GM18508 (cell line): ENCODE measurements at regions not wholly inside any gene's neighbourhood (a gene's known extent, or its start where the extent isn't known, plus 50 kb on each side); places are given as distances from the start of the nearest gene placed in this dataset.

Source experiments
- ATAC-seq: cut with Tn5 transposase; IDR thresholded peaks from one replicate; pipeline ENCODE4 v1.9.1; 2021; ENCODE audit warnings: moderate number of reproducible peaks; ENCODE audit not compliant: insufficient read depth, unreplicated experiment

DNA sequence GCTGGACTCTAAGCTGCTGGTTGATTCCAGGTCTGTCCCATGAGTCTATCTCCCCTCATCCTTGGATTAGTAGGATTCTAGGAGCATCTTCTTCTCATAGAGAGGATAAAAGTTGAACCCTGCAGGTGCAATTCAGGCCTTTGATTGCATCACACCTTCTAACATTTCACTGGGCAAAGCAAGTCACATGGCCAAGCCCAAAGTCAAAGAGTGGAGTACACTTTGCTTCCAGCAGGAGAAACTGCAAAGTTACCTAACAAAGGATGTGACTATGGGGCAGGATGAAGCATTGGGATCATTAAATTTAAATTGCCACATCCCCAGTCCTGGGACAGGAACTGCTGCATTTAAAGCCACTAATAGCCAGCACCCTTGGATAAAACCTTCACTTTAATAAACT is 51.0 kb upstream of the EGFLAM start:
- no peak for ATAC-seq

DNA sequence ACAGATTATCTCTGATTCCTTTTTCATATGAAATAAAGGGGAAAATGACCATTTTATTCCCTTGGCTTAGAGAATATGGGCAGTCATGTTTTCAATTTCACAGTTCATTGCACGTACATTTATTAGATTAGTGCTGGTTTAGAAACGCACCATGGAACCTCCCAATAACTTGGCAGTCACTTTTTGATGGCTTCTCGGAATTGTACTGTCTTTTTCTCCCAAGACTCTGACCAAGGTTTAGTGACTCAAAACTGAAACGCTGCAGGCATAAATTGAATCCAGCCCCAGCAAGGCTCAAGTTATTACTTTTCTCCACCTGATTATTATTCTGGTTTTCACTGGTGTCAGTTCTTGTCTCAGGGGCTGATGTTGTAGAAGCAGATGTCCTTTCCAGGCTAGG is 55.6 kb upstream of the EGFLAM start:
- no peak for ATAC-seq

DNA sequence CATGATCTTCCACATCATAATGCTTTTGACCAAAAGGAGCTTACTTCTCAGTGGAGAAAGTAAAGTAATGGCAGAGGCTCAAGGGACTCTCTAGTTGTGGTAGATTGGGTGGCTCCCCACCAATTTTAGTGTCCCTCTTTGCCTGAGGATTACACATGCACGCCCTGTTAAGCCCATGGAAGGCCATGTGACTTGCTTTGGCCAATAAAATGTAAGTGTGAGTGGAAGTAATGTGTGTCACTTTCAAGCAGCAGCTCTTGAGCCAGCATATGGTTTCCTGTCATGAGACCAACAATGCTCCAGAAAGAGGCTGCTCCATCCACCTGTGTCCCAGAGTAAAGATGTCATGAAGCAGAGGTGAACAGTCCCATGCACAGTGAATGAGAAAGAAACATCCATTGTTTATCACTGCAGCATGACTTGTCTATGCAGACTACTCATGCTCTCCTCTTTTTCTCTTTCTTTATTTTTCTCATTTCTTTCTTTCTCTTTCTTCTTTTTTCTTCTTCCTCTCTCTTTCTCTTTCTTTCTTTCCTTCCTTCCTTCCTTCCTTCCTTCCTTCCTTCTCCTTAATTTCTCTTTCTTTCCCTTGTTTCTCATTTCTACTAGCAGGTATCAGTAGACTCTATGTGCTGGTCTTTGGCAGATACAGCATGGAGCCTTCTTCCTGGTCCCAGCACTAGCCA is 57.3 kb upstream of the EGFLAM start:
- no peak for ATAC-seq

DNA sequence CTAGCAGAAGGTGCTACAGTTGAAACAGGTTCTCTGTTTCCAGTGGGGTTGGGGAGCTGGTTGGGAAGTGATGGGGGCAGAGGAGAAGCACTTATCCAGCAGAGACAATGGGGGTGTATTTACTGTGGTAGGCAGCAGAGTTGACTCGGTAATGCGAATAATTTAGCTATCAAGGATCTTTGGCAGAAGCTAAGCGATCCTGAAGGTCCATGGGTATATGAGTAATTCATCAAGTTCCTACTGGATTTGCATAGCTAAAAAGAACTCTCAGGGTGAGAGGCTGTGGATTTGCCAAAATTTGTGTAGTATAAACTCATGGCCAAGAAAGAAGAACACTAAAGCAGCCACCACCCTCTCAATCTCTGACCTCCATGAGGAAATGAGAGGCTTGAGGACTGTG is 61.2 kb upstream of the EGFLAM start:
- ATAC-seq: no peak

DNA sequence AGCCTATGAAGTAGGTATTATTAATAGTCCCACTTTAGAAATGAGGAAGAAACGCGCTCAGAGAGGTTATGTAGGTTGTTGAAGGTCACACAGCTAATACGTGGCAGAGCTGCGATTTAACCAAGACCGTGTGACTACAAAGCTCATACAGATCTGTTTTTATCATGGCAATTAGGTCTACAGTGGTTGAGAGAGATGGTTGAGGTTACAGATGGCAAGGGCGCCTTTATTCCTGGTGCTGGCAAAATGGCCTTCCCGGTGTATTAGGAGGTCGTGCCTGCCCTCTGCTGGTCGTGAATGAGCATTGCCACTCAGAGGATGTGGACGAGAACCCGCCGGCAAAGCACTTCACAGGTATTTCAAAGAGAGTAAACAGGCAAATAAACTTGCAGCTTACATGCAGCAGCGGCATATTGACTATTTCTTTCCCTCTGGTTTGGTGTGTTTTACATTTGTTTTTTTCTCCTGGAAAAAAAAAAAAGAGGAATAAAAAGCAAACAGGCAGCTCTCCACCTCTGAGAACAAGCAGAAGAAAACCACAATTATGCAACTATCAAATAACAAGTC is 65.3 kb upstream of the EGFLAM start:
- ATAC-seq: no peak

DNA sequence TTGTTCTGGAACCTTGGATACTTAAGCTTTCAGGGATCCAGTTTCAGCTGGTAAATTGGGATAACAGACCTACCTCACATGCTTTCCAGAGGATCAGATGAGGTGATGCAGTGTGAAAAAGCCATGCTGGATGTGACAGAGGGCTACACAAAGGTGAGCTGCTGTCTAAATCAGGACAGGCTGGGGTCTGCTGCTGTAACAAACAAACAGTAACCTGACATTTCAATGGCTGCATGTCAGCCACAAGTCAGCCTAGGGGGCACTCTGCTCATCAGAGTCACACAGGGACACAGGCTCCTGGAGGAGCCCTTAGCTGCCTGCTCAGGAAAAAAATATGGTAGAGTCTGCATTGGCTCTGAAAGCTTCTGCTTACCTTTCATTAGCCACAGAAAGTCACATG is 66.7 kb upstream of the EGFLAM start:
- no peak for ATAC-seq

DNA sequence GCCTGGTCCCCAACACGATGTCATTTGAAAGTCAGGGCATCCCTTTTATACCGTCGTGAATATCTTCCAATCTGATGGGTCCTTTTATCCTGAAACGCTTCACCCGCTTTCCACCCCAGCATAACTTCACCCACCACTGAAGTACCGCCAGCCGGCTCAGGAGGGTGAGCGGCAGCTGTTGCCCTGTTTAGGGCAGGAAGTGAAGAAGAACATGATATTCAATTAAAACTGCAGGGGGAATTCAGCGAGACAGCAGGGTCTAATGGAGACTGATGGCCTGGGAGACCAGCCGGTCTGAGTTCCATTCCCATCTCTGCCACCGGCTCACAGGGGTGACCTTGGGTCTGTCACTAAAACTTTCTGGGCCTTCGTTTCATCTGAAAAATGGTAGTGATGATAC is 68.2 kb upstream of the EGFLAM start:
- ATAC-seq: no peak

DNA sequence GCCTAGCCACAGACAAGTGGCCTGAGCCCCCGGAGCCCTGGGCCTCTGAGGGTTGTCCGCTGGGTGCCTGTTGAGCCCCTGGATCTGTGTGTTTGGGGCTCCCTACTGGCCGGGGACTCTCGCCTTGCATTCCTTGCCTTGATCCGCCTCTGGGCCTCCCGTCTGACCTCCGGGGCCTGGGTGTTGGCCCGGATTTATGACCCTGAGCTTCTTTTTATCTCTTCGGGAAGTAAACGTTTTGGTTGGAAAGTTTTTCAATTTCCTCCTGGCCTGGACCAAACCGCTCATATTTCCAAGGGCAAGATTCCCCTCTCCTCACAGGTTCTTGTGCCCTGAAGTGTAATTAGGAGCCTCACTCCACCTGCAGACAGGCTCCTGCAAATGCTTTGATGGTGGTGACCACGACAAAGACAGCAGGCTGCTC is 69.3 kb upstream of the EGFLAM start:
- no peak for ATAC-seq

DNA sequence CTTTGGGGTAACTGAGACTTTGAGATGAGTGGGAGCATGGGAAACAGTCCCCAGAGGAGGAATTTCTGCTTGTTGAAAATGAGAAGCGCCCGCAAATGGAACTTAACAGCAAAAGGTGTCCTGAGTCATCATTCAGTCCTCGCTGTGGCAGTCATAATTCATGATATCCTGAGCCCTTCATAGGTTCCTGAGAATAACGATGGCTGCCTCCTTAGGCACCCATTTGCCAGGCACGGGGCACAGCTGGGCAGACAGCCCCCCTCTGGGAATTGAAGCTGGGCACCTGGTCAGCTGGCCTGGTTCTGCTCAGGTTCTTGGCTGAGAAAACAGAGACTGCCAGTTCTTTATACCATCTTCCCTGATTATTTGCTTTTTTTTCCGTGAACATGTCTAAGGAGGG is 69.8 kb upstream of the EGFLAM start:
- ATAC-seq: no peak

DNA sequence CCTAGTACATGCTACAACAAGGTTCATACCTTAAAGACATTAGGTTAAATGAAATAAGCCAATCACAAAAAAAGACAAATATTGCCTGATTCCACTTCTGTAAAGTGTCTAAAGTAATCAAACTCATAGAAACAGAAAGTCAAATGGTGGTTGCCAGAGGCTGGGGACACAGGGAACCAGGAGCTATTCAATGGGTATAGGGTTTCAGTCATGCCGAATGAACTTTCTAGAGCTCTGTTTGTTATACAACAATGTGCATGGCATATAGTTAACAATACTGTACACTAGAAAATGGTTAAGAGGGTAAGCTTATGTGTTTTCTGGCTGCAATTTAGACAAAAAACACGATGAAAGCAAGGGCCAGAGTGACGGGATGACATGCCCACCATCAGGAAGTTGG is 70.8 kb upstream of the EGFLAM start:
- no peak for ATAC-seq

DNA sequence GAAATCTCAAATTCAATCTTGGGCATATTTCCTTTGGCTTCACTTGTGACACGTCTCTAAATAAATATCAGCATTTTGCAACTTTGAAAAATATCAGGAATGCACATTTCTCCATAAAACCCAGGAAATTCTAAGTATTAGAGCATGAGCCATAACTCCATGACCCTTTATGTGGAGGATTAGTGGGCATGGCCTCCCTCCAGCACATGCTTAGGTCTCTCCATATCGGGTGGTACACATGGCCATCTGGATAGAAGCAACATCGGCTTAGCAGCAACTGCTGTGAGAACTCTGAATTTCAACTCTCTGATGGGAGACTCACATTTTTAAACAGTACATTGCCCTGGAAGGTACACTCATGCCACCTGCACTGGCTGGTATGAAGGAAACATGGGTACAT is 73.7 kb upstream of the EGFLAM start:
- no peak for ATAC-seq

DNA sequence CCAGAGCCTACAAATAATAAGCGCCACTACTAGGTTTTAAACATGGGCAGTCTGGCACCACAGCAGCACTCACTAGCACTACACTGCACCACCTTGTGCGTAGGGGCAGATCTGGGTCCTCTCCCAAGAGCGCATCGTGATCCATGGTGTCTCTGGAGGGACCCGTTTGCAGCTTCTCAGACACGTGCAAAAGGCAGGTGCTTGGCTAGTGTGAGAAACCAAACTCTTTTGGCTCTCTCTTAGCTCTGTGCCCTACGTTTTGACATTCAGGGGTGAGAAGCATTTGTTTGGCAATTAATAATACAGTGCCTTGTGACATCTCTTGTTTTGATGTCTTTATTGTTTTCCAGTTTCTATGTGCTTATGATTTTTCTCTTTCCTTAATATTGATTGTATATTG is 75.4 kb upstream of the EGFLAM start:
- no peak for ATAC-seq

DNA sequence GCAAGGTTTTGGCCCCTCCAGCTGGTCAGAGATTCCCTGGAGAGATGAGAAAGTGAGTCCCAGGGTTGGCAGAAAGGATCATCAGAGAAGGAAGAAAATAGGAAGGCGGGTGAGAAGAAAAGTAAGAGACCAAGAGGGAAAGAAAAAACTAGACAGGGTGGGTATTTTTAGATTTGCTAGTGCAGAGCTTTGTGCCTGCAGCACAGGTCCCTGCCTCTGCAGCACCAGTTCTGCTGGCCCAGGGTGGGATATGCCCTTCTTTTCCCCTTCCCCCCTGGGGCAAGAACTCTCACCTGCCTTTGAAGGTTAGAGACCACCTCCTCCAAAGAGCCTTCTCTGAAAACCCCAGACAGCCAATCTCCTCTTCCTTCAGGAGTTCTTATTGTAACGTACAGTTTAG is 90.3 kb upstream of the EGFLAM start:
- no peak for ATAC-seq

DNA sequence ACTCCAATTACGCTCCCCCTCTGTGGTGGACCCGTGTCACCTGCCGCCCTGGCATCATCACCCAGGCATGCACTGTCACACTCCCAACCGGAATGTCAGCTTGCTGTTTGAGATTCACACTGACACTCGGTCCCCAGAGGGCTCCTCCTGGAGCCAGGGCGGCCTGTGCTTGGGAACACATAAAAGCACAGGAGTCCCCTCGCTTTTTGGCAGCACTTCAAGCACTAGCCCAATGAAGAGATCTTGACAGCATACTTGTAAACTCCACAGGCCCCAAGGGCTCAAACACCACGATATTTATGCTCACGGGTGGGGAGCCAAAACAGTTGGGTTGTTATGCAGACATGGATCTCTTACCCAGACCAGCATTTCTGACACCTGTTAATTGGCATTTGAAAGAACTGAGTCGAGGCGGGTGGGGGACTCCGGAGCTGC is 90.8 kb upstream of the EGFLAM start:
- no peak for ATAC-seq

DNA sequence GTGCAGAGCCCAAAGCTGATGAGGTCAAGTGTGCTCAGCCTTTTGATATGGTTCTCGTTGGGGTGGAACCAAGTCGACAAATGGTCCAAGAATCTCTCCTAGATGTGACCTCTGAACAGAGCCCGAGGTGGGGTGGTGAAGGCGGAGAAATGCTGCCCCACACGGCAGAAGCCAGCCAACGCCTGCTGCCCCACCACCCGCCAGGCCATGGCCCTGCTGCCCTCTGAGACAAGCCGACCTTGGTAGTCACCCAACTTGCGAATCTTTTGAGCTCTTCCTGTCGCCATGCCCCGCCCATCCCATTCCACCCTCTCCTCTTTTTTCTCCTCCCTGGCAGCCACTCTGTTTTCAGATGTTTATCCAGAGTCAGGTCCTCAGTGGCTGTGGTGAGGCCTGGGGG is 91.5 kb upstream of the EGFLAM start:
- ATAC-seq: no peak

DNA sequence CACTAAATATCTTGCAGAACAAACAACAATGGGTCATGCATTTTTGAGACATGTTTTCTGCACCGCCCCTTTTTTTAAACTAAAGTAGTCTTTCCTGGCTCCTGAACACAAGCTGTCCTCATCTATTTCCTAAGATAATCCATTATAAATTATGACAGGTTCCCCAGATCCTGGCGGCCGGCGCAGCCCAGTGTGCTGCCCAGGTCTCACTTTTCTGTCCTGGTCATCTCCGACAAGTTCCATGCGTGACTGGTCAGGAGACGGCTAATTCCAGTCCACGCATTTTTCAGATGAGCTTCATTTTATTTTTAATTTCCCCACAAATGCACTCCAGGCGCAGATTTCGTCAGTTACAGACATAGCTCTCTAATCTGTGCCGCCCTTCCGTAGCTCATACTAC is 92.9 kb upstream of the EGFLAM start:
- ATAC-seq: no peak

DNA sequence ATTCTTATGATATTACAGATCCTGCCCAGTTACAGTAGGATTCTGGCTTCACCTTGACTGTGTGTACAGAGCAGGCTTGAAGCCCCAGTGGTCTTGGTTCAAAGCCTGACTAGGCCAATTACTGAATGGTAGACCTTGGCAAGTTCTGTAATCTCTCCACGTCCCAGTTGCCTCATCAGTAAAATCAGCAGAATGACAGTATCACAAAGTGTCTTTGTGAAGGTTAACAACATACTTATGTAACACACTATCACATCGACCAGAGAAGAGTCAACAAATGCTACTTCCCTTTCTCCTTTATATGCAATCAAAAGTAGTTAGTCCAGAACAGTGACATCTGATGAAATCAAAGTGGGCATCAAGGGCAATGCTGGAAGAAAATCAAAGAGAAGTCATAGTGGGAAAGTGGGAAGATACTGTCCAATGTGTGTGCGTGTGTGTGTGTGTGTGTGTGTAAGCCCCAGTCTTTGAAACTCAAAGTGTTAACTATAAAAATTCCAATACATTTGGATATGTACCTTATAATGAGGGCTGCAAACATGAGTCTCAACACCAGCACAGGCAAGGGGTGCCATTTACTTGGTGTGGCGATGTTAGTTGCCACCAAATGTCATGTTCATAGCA is 93.5 kb upstream of the EGFLAM start:
- no peak for ATAC-seq

DNA sequence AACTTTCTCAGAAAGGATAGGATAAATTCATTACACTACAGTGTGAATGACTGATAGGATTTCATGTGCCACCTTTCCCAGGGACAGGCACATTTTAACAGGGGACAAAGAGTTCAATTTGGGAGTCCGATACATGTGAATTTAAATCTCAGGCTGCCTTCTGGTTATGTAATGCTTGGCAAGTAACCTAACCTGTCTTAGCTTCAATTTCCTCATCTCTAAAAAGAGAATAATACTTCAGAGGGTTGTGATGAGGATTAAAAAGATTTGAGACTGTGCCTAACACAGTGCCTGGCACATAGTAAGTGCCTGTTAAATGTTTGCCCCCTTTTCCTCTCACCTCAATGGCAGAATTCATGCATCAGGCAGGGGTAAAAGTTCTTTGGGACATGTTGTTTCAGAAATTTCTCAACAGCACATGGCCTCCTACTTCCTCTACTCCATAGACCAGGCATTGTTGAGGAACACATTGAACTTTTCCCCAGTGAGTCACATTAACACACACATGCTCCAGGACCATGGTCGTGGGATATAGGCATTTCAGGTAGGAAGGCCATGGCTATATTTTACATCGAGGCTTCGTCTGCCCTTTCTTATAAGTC is 94.6 kb upstream of the EGFLAM start:
- no peak for ATAC-seq

DNA sequence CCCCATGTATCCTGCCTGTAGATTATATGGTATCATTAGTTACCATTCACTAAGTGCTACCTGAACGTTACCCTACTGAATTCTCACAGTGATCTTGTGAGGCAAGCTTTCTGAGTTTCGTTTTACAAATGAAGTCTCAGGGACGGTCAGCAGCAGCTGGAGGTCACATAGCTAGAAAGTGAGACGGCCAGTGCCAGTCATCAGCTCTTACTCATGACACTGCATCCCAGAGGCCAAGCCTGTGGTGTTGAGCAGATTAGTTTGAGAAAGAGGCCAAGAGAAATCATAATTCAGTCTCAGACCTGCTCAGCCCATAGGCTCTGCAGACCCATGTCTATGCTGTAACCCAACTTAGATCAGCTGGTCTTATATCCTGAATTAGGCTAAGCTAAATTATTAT is 95.7 kb upstream of the EGFLAM start:
- ATAC-seq: no peak

DNA sequence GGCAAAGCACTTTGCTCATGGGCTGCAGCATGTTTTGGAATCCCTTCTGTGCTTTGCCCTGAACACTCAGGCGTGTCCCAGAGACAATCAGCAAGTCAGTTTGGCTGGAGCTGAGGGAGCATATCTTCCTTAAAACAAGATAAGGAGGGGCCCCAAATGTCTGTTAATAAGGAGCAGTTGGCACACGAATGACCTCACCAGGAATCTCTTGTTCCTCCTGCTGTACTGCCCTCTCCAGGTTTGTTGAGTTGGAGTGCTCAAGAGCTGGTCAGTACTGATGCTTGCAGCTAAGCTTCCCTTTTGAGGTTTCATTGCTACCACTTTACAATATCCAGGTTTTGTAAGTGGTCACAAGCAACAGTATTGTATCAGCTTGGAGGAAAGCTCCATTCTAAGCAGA is 101.3 kb upstream of the EGFLAM start:
- no peak for ATAC-seq

DNA sequence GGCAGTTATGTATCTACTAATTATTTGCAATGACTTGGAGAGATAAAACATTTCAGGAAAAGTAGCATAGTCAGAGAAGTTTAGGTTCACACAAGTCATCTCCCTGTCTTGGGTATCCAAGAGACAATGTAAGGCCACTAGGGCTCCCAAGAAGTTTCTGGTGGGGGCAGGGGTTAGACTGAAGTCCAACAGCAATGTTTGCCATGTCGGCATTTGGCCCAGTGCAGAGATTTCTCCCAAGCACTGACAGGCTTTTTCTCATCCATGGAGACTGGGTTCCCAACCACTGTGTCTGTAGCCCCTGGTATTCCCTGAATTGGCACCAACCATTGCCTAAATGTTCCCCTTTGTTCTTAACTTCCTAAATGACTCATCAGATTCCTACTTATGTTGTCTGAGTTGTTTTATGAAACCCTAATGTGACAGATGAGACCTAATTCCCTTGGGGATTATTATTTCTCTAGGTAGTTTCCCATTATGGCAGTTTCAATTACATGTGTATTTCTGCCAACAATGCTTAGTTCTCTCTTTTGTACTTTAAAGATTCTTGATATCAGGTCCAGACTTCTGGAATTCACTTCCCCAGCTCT is 103.6 kb upstream of the EGFLAM start:
- no peak for ATAC-seq
